Fibroblast of skin of scalp (primary cell): ENCODE measurements at regions not wholly inside any gene's neighbourhood (a gene's known extent, or its start where the extent isn't known, plus 50 kb on each side); places are given as distances from the start of the nearest gene placed in this dataset.
"Not testable (repeated sequence)": the region's sequence is repeated elsewhere in the genome, so short reads cannot be mapped to it uniquely, and the experiment has no call there.

Experiments
- DNase-seq: peaks from one replicate; pipeline ENCODE4 v3.0.0-alpha.2; 2013

- no peak for DNase-seq
Observed at GRCh38 chr3:75248974-75249373, 415.2 kb upstream of the FRG2C start.

DNA sequence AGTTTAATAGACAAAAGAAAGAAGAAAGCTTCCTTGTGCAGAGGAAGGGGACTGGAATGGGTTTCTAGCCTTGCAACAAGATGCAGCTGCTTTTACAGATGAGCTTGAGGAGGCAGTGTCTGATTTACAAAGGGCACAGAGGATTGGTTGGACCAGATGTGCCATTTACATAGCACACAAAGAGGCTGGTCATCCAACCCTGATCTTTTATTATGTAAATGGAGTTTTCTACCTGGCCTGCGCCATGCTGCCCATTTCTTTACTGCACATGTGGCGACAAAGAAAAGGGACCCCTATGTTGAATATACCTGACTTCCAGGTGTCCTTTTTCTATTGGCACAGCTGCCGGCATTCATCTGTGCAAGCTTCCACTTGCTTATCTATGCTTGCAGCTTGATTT lies 409.4 kb upstream of the FRG2C start:
- no peak for DNase-seq

DNA sequence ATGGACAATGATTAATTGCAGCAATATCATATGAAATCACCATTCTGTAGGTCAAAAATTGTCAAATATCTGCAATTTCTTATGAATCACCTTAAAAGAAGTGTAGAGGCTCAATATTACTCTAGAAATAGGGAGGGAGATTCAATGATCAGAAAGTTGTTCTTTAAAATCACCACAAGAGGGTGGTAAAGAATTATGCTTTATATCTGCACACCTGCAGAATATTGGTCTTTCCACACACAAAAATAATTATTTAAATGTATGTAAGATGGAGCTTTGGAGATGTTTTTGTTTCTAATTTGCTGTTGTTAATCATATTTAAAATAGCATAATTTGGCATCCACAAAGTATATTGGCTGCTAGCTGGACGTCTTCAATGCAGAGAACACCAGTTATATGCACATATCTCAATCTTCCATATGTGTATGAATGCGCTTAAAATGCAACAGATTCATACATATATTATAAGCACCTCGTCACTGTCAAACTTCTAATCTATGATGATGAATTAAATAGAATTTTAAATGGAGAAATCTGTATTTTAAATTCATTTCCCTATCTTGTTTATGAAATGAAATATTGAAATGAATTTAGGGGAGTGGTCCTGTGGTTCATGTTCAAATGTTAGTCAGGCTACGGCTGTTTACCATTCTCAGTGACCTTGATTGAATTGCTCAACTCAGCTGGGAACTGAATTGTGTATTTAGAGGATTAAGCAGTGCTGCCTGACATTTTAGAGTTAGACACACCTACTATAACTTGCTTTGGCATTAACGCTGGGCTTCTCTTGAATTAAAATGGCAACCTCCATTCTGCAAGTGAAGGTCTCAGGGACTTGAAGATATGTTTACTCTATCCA lies 405.1 kb upstream of the FRG2C start:
- peak; percentile 7 for DNase-seq

GRCh38 chr3:75260975-75261374 lies 403.2 kb upstream of the FRG2C start:
- not testable (repeated sequence) for DNase-seq

DNA sequence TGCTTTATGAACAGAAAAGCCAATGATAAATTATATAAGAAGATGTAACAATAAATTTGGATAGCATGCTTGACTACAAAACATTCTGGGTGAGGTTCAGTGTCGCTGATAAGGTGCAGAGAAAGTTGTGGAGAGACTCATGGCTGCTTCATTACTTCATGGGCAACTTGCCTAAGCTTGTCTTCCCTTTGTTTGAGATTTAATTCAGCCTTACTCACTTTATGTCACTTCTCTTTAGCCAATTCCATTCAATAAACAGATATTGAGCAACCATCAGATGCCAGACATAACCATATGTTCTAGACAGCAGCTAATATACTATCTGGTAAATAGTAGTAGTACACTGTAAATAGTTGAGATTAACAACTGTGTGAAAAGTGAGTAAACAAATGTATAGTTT lies 401.5 kb upstream of the FRG2C start:
- no peak for DNase-seq

DNA sequence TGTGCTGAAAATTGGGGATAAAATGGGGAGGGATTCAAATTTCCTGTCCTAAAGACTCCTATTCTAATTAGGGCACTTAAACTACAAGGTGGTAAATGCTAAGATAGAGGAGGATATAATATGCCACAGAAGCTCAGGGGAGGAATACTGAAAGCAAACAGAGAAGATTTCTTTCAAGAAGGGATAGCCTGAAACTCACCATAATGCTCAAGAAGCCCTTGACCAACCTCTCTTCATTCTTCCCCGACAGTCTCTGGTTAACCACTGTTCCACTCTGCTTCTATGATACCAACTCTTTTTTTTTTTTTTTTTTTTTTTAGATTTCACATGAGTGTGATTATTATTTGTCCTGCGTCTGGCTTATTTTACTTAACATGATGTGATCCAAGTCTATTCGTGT lies 398.2 kb upstream of the FRG2C start:
- DNase-seq: no peak

GRCh38 chr3:75268576-75268975 lies 395.6 kb upstream of the FRG2C start:
- DNase-seq: not testable (repeated sequence)

DNA sequence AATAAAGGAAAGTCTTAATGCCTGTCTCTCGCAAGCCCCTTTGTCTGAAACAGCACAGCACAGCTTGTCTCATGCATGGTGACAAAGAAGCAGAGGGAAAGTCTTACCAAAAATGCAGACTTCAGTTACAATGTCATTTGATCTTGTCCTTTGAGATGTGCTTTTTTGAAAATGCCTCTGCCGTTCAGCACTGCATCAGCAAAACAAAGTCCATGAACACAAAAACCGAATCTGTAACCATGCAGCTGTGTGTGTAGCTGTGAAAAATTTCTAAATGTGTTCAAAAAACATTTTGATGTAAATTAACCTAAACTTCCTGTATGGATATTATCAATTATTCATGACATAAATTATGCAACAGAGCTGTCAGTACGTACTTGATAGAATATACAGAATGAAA lies 391.9 kb upstream of the FRG2C start:
- DNase-seq: not testable (repeated sequence)

- peak; percentile 49 for DNase-seq
Observed at GRCh38 chr3:75272691-75273090, 391.4 kb upstream of the FRG2C start.

- peak; percentile 80 for DNase-seq
Observed at GRCh38 chr3:75285531-75286148, 378.5 kb upstream of the FRG2C start.

- not testable (repeated sequence) for DNase-seq
Observed at GRCh38 chr3:75288972-75289574, 375.1 kb upstream of the FRG2C start.

- peak; percentile 46 for DNase-seq
Observed at GRCh38 chr3:75294124-75294523, 370.0 kb upstream of the FRG2C start.

DNA sequence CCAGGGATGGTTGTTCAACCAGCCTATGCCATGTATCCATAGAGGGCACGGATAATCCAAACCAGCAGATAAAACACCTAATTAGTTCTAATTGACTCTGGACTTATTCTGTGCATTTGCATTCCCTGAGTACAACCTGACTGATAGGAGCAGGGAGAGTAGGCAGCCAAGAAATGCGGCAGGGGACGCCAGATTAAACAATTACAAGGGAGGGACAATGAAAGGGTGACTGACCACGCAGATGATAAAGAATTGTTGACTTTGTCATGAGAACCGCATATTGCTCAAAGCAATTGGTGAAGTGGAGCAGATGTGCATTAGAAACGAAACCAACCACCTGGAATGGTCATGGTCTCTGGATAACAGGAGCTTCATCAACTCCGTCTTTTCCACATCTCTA lies 369.1 kb upstream of the FRG2C start:
- DNase-seq: no peak

DNA sequence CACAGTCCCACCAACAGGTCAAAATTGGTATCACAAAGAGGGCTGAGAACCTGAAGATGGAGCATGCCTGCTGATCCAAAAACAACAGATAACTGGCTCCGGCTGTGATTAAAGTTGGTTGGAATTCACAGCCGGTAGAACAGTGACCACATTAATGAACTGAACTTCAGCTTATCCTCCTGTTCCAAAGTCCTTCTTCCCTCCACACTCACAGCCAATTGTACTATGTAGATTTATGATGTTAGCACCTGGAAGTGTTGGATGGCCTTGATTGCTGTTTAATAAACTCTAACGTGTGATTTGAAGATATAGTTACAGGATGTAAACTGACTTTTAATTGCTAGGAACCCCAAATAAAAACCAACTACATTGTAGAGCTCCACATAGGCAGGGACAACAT lies 367.3 kb upstream of the FRG2C start:
- no peak for DNase-seq

DNA sequence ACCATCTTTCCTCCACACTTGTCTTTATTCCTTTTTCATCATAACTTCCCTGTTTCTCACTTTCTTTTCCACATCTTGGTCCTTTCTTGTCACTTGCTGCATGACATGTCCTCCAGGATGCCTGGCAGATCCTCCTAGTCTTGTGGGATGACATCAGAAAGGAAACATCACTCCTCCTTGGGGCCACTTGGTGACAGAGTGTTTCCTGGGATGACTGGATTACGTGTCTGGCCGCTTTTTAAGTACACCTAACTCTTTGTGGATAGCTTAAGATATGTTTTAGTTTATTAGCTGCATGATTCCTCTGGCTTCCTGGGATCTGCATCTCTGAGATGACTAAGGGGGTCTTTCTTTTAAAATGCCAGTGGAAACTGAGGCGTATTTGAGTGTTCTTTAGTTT lies 363.5 kb upstream of the FRG2C start:
- DNase-seq: no peak

GRCh38 chr3:75301050-75301449 lies 363.1 kb upstream of the FRG2C start:
- DNase-seq: not testable (repeated sequence)

- DNase-seq: no peak
Observed at GRCh38 chr3:75303741-75304140, 360.4 kb upstream of the FRG2C start.

GRCh38 chr3:75305901-75306300 lies 358.2 kb upstream of the FRG2C start:
- no peak for DNase-seq

- DNase-seq: not testable (repeated sequence)
Observed at GRCh38 chr3:75311306-75311705, 352.8 kb upstream of the FRG2C start.

DNA sequence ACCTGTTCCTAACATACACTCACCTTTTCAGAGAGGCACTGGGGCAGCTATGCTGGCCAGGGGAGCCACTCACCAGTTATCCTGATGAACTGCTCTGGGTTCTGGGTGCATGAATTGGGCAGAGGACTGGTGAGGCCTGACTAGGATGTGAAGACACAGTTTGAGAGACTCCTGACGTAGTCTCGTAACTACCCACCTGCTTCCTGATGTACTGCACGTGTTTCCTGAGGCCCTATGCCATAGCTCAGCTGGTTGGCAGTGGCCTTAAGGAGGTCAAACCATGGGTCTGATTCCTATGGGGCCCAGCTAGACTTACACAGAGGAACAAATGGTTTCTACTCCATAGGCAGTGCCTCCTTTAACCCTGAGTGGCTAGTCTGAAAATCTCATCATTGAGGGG lies 351.7 kb upstream of the FRG2C start:
- not testable (repeated sequence) for DNase-seq

GRCh38 chr3:75319776-75320175 lies 344.4 kb upstream of the FRG2C start:
- DNase-seq: not testable (repeated sequence)

DNA sequence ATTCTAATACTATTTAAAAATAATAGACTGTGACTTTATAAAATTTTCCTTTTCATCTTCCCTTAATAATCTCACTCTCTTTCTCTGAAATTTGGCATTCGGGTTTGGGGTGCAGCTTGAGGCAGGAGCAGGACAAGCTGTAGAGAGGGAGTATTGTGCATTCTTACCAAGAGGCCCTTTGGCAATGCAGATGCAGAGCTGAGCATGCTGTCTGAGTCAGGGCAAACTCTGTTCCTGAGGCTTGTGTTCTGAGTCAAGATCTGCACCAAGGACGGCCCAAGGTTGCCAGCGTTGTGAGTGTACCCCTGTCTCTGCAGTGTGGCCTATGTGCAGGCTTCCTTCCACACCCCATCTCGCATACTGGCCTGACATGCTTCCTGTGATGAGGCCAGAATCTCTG lies 343.8 kb upstream of the FRG2C start:
- DNase-seq: no peak

DNA sequence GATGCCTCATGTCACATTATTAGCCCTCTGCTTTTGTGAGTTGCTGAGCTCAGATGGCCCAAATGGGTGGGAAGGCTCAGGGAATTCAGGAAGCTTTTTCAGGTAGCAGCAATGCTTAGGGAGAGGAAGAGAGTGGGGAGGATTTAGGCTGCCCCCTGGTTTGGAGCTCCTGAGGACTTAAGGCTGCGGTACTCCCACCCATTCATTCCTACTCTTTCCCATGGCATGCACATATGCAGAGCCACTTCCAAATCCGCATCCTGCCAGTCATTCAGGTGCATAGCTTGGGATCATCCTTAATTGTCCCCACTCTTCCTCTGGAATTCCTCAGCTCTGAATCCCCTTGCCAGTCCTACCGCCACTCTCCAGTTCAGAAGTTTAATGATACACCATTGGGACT lies 343.1 kb upstream of the FRG2C start:
- DNase-seq: no peak

GRCh38 chr3:75323936-75324335 lies 340.2 kb upstream of the FRG2C start:
- DNase-seq: not testable (repeated sequence)
